ENCODE measurements at regions not wholly inside any gene's neighbourhood (a gene's known extent, or its start where the extent isn't known, plus 50 kb on each side); places are given as distances from the start of the nearest gene placed in this dataset.

DNA sequence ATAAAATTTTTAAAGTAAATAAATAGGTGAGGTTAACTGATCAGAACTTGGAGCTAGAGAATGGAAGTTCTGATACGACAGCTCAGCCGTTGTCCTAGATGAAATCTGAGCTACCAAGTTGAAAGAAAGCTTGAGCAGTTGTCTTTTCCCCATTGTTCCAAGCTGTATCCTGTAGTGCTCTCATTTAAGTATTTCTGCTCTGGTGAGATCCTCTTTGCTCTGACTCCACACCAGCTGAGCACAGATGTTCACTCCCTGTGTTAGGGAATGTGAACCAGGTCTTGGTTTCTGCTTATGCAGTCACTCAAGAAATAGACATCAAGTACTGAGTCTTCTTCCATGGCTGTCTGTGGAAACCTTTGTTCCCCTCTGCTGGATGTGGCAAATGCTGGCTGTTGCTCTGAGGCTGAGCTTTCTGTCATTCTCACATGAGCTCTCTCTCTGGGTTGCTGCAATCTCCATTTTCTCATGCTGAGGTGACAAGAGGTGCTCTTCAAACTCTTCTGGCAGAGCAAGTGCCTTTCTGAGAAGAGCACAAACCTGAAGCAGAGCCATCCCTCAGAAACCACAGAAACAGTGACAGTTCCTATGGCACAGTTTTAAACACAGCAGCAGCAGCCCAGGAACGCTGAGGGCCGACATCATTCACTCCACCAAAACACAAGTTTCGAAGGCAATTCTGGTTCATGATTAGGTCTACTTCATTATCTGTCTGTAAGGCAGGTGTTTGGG is 194.1 kb downstream of the SP3 start:
- no peak for DNase-seq (ENCODE audit: low spot score)

DNA sequence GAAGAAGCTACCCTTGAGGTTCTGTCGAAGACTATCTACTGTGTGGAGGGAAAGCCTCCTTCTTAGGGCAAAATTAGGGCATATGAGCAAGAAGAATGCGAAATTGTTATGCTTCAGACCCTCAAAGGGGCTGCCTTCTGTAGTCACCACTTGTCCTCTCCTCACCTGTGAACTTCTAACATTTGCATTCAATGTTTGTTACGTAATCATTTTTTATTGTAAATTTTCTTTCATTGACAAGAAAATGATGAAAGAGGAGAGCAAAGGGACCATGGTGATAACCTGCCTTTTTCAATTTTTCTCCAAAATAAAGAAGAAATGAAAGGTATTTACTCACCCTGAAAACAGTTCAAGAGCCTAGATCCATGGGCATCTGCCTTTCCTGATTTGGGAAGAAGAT is 193.0 kb downstream of the SP3 start:
- no peak for DNase-seq (ENCODE audit: low spot score)

DNA sequence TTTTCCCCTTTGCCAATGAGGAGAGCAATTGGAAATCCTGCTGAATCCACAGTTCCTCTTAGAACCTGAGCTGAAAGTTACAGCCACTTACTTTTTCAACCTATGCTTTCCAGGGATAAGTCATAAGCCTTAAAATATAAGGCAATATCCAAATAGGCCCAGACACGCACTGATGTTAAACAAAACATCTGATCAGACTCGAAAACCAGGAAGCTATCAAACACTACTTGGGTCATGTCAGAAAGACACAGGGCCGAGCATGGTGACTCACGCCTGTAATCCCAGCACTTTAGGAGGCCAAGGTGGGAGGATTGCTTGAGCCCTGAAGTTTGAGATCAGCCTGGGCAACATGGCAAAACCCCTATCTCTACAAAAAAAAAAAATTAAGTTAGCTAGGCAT is 192.1 kb downstream of the SP3 start:
- DNase-seq (ENCODE audit: low spot score), result no peak

GRCh38 chr2:173775440-173775839 is 189.7 kb downstream of the SP3 start:
- no peak for DNase-seq (ENCODE audit: low spot score)

DNA sequence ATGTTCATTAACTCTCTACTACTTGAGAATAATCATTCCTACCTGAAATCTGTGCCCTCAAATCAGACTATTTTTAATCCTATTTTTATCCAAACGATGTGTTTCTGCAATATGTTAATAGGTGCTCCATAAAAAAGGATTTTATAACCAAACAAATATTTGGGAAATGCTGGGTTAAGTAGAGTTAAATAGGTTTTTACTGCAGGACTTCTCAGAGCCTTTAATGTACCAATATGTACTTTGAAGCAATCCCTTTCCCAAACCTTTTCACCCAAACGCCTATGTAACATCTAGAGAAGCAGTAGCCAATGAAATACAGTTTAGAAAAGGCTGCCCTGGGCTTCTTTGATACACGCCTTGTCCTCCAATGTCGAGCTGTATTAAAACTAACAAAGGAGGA is 182.5 kb downstream of the SP3 start:
- no peak for DNase-seq (ENCODE audit: low spot score)

- no peak for DNase-seq (ENCODE audit: low spot score)
Observed at GRCh38 chr2:173783382-173783781, 181.8 kb downstream of the SP3 start.

- no peak for DNase-seq (ENCODE audit: low spot score)
Observed at GRCh38 chr2:173785813-173786212, 179.4 kb downstream of the SP3 start.

- DNase-seq (ENCODE audit: low spot score), result no peak
Observed at GRCh38 chr2:173791502-173791901, 173.7 kb downstream of the SP3 start.

- DNase-seq (ENCODE audit: low spot score), result no peak
Observed at GRCh38 chr2:173792166-173792565, 173.0 kb downstream of the SP3 start.

DNA sequence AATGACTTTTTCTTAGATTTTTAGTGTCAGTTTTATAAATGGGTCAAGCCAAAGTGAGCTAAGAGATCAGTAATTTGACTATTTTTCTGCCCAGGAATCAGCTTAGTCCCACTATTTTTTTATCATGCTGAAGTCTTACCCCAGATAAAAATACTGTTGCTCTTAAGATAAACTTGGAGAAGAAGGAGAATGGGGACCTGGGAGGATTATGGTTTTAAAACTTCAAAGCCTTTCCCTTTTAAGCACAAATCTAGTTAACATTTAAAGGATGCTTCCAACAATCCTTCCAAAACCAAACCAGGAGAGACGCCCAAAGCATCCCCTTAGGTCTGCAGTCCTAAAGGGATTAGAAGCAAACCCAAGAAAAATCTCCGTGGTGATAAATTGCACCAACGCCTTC is 172.4 kb downstream of the SP3 start:
- no peak for DNase-seq (ENCODE audit: low spot score)

DNA sequence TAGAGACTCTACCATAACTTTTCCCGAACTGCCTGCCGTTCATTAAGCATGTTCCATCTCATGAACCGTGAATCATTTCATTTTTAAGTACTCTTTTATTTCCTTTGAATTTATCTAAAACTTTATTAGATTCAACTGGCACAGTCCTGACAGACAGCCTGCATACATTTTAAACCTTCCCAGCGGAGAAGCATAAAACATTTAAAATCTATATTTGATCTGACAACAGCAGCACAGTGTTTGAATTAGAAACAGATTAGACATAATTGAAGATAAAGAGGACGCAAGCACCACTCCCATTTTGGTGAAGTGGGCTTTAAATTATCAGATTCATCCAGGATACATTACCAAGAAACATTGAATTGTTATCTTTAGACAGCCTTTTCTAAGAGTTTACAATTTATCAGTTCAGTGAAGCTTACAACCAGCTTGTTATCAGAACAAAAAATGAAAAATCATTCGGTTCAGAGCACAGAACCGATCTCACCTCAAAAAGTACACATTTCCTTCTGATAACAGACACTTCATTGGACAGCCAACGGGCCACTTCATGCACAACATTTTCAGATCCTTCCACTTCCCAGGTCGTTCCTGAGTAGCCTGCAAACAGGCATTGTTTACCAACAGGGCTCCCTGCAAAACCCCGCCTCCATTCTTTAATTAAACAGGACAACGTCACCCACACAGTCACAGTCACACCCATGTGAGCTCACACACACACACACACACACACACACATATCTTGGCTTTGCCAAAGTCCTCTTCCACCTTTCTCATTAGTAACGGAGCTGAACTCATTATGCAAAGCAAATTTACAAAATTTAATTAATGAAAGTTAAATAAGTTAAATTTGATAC is 171.2 kb downstream of the SP3 start:
- DNase-seq (ENCODE audit: low spot score), result no peak

DNA sequence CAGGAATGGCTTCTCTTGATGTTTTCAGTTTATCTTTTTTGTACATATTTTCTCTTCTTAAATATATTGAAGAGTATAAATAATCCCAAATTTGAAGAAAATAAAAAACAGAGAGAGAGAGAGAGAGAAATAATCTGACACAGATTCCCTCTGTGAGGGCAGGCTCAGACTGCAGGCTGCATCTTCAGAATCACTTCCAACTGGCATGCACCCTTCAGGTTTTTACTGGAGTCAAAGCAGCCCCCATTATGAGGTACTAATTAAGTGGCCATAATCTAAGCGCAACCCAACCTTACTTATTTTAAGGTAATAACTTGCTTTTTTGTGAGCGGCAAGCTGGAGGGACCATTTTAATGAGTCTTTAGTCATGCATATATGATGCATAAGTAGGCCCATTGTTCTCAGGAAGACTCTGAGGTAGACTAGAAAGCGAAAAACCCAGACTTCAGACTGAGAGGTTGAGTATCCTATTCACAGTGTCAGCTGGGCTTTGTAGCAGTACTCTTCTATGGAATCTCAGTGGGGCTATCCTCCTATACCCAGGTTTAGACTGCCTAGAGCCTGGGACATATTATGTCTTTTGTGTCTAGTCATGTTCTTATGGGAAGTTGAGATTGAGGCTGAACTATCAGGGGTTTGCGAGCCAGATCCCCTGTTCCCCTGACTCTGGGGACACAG is 167.4 kb downstream of the SP3 start:
- DNase-seq (ENCODE audit: low spot score), result no peak

DNA sequence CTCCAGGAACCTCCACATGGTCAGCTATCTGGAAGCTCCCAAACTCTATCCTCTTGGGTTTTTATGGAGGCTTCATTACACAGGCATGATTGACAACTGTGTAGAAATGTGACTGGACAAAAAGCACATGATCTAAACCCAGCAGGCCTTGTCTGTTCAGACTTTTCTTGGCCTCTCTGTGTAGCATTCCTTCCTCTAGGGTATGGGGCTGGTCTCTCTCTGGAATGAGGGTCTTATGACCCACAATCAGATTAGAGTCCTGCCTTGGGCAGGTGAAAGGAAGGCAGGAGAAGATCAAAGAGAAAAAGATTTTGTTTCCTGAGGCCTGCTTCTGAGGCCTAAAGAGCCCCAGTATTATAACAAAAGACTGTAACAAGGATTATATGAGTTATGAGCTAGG is 162.7 kb downstream of the SP3 start:
- no peak for DNase-seq (ENCODE audit: low spot score)

DNA sequence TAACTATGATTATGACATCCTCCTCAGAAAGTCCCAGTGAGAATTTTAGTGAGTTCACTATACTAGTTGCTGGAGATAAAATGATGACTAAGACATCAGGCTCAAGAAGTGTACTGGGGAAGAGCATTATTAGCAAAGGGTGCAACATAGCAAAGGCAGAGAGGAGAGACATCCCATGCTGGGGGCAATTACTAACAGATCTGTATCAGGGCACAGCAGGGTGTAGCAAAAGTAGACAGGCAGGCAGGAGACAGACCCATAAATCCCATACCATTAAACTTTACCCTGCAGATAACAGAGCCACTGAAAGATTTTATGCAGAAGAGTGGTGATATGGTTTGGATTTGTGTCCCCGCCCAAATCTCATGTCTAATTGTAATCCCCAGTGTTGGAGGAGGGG is 161.7 kb downstream of the SP3 start:
- DNase-seq (ENCODE audit: low spot score), result no peak

- DNase-seq (ENCODE audit: low spot score), result no peak
Observed at GRCh38 chr2:173806761-173807160, 158.4 kb downstream of the SP3 start.

- peak; percentile 5 for DNase-seq (ENCODE audit: low spot score)
Observed at GRCh38 chr2:173808718-173809117, 156.5 kb downstream of the SP3 start.

- DNase-seq (ENCODE audit: low spot score), result no peak
Observed at GRCh38 chr2:173812321-173812720, 152.9 kb downstream of the SP3 start.

DNA sequence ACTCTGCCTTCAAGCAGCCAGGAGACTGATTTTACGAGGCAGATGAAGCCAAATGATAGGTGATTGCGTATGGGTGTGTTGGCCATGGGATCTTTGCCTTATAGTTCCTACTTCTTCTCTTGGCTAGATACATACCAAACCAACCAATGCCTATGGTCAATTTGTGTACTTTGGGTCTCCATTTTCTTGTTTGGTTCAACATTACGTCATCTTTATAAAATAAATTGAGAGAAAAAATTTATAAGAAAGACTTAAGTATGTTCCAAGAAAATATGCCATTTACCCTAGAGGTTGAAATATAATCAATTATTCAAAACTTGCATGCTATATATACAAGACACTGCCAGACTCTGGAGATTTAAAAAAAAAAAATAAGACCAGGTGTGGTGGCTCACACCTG is 150.9 kb downstream of the SP3 start:
- no peak for DNase-seq (ENCODE audit: low spot score)

GRCh38 chr2:173815772-173816171 is 149.4 kb downstream of the SP3 start:
- DNase-seq (ENCODE audit: low spot score), result no peak

DNA sequence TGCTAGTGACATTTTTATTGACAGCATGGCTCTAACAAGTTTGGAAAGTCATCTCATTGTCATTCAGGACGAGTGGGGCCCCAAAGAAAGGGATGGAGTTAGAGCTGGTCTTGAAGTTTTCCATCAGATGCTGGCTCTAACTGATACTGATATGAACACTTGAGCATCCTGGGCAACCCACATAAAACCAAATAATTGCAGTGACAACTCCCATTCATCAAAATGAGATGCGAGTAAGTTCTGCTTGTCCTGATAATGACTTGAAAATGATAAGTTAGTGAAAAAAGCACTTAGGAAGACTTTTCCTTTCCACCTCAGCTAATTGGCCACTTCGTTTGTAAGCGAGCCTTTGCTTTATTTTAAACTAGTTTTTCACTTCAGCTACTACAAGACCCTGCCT is 147.6 kb downstream of the SP3 start:
- DNase-seq (ENCODE audit: low spot score), result no peak

GRCh38 chr2:173818285-173818684 is 146.9 kb downstream of the SP3 start:
- no peak for DNase-seq (ENCODE audit: low spot score)

DNA sequence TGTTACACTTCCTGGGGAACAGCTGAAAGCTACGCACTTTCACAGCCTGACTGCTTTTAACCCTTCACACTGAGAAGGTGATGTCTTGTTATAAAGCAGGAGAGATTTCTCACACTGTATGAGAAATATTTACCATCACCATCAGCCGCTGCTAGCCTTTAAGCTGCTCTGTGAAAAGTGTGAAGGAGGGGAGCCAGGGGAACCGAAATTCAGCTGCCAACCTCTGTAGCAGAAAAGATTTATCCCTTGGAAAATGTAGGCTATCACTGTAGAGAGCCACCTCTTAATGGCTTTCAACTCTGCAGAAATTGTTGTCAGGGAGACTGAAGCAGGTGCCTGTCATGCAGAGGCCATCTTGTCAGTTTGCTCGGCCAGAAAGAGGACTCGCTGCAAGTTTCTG is 145.3 kb downstream of the SP3 start:
- no peak for DNase-seq (ENCODE audit: low spot score)

GRCh38 chr2:173821451-173821850 is 143.7 kb downstream of the SP3 start:
- no peak for DNase-seq (ENCODE audit: low spot score)
